OCI-LY7 (cell line): ENCODE measurements at regions not wholly inside any gene's neighbourhood (a gene's known extent, or its start where the extent isn't known, plus 50 kb on each side); places are given as distances from the start of the nearest gene placed in this dataset.

Experiments
- BruUV-seq: library from RNA; stranded (reverse); fragments of 400-500 nt; replicated peaks from 2 replicates; lab custom pipeline; 2021; lab: Mats Ljungman, UMichigan
- CTCF ChIA-PET: fragments of 300-600 bp; sonication (Branson Sonifier 250); formaldehyde crosslinking; loops from one replicate; lab custom pipeline; 2022; ENCODE audit warnings: antibody characterized with exemption; ENCODE audit not compliant: unreplicated experiment; lab: Charles Lee
- POLR2A ChIA-PET: fragments of 300-600 bp; sonication (Branson Sonifier 250); formaldehyde crosslinking; loops from one replicate; lab custom pipeline; 2022; ENCODE audit warnings: antibody characterized with exemption; lab: Charles Lee
- DNase-seq: peaks from one replicate; pipeline ENCODE4 v3.0.0-alpha.2; 2015; ENCODE audit warnings: low spot score
- H2AFZ ChIP-seq: fragments of 200-600 bp; sonication (generic), shearing (Covaris generic); 2 replicates; pipeline ENCODE4 v1.6.1; 2014; ENCODE audit warnings: mild to moderate bottlenecking, antibody characterized with exemption, low read length, moderate library complexity
- H3K27ac ChIP-seq: fragments of 200-600 bp; sonication (generic); 2 replicates; pipeline ENCODE4 v1.5.1; 2014; ENCODE audit warnings: mixed run types, low read depth, mild to moderate bottlenecking, moderate library complexity, low read length, inconsistent platforms; ENCODE audit not compliant: poor library complexity, severe bottlenecking
- H3K36me3 ChIP-seq: fragments of 200-600 bp; sonication (generic); 2 replicates; pipeline ENCODE4 v1.6.1; 2014; ENCODE audit warnings: mild to moderate bottlenecking, antibody characterized with exemption, low read length, moderate library complexity, mixed read lengths; ENCODE audit not compliant: insufficient read depth
- H3K4me1 ChIP-seq: fragments of 200-600 bp; sonication (generic); 2 replicates; pipeline ENCODE4 v1.5.1; 2014; ENCODE audit warnings: mild to moderate bottlenecking, low read length; ENCODE audit not compliant: insufficient read depth, poor library complexity, severe bottlenecking
- H3K4me2 ChIP-seq: fragments of 200-600 bp; sonication (generic); 2 replicates; pipeline ENCODE4 v1.6.1; 2014; ENCODE audit warnings: mild to moderate bottlenecking, low read length
- H3K4me3 ChIP-seq: fragments of 200-600 bp; sonication (generic); 2 replicates; pipeline ENCODE4 v1.5.1; 2014; ENCODE audit warnings: mild to moderate bottlenecking, low read depth, low read length; ENCODE audit not compliant: poor library complexity, severe bottlenecking
- H3K79me2 ChIP-seq: fragments of 200-600 bp; sonication (generic); 2 replicates; pipeline ENCODE4 v1.6.1; 2016; ENCODE audit warnings: low read depth, mild to moderate bottlenecking, low read length, moderate library complexity, mixed read lengths; ENCODE audit not compliant: insufficient read depth
- H3K9me2 ChIP-seq: fragments of 200-600 bp; sonication (generic); 2 replicates; pipeline ENCODE4 v1.6.1; 2016; ENCODE audit warnings: mild to moderate bottlenecking, low read length, mixed read lengths; ENCODE audit not compliant: insufficient read depth
- H3K9me3 ChIP-seq: fragments of 200-600 bp; sonication (generic); 2 replicates; pipeline ENCODE4 v1.6.1; 2014; ENCODE audit warnings: mild to moderate bottlenecking, mixed run types, low read length, mixed read lengths
- H4K20me1 ChIP-seq: fragments of 200-600 bp; sonication (generic); 2 replicates; pipeline ENCODE4 v1.6.1; 2014; ENCODE audit warnings: mild to moderate bottlenecking, antibody characterized with exemption, low read length, moderate library complexity, mixed read lengths; ENCODE audit not compliant: insufficient read depth
- EZH2phosphoT487 ChIP-seq: fragments of 200-600 bp; sonication (generic); IDR thresholded peaks from 2 replicates; pipeline ENCODE4 v1.6.1; 2018; ENCODE audit warnings: low read depth, borderline replicate concordance, mild to moderate bottlenecking, mixed run types, antibody characterized with exemption, low read length, moderate library complexity, mixed read lengths
- intact Hi-C: fragments of 100-400 bp; cut with micrococcal nuclease; formaldehyde crosslinking; loops from one replicate; pipeline ENCODE4 v1.10.0; 2022; ENCODE audit not compliant: unreplicated experiment
- TF ChIP-seq, protein P1 (sequence below): fragments of 200-600 bp; sonication (generic); conservative IDR thresholded peaks from 2 replicates; pipeline ENCODE4 v1.5.1; 2014; ENCODE audit warnings: mild to moderate bottlenecking, antibody characterized with exemption, low read length, moderate library complexity, mixed read lengths

DNA sequence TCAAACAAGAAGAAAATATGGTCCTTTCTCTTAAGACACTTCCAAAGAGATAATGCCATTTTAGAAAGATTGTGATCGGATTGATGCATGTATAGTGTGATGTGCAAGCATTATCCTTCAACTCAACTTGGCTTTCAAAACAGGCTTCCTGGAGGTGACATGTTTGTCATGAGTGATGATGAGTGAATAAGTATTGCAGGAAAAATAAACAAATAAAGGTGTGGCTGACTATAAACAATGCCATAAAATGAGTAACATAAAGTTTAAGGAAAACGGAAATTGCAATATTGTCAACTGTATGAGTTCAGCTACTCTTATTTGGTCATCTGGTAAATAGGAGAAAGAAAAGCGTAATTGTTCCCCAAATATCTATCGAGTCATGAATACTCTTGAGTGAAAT is 1283.7 kb downstream of the PCDH9 start:
- no peaks in the 10 kb centered on the region for H3K9me3 ChIP-seq
- TF ChIP-seq EZH2phosphoT487: no peak
- TF ChIP-seq, protein P1, sequence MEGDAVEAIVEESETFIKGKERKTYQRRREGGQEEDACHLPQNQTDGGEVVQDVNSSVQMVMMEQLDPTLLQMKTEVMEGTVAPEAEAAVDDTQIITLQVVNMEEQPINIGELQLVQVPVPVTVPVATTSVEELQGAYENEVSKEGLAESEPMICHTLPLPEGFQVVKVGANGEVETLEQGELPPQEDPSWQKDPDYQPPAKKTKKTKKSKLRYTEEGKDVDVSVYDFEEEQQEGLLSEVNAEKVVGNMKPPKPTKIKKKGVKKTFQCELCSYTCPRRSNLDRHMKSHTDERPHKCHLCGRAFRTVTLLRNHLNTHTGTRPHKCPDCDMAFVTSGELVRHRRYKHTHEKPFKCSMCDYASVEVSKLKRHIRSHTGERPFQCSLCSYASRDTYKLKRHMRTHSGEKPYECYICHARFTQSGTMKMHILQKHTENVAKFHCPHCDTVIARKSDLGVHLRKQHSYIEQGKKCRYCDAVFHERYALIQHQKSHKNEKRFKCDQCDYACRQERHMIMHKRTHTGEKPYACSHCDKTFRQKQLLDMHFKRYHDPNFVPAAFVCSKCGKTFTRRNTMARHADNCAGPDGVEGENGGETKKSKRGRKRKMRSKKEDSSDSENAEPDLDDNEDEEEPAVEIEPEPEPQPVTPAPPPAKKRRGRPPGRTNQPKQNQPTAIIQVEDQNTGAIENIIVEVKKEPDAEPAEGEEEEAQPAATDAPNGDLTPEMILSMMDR: no peak
- no peaks in the 10 kb centered on the region for H3K79me2 ChIP-seq
- no peaks in the 10 kb centered on the region for H3K9me2 ChIP-seq
- ChIA-PET POLR2A (interaction anchor here (0.7 kb wide), 1 partner anchor 716 kb away, joined by 3 read pairs; no protein-coding TSS in a partner anchor), CTCF (no interaction called here)
- no peaks in the 10 kb centered on the region for H3K4me1 ChIP-seq
- no peak for DNase-seq
- intact Hi-C loops: no loop called here
- H3K36me3 ChIP-seq: no peaks in the 10 kb centered on the region
- no peaks in the 10 kb centered on the region for H4K20me1 ChIP-seq
- BruUV-seq: no TSS peak
- no peak overlapping the region for H3K4me2 ChIP-seq
- H3K4me3 ChIP-seq: no peak overlapping the region
- no peak overlapping the region for H2AFZ ChIP-seq
- no peak overlapping the region for H3K27ac ChIP-seq

DNA sequence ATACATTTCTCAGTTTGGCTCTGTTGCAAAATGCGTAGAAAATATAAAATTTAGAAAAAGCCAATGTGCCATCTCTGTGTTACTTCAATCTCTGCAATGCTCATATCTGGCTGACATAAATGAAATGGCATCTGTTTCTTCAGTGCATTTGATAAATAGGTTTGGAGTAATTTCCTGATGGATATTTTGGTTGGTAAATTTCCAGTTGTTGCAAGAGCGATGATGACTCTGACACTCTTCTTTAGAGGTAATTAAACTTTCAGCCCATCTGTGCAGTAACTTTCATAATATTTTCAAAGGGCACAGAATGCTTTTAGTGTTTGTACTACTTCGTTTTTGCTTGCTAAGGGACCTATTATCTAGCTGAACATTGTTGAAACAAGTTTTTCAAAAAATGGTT is 1286.4 kb downstream of the PCDH9 start:
- H2AFZ ChIP-seq: no peak overlapping the region
- CTCF ChIA-PET: no interaction called here
- intact Hi-C loops: no loop called here

DNA sequence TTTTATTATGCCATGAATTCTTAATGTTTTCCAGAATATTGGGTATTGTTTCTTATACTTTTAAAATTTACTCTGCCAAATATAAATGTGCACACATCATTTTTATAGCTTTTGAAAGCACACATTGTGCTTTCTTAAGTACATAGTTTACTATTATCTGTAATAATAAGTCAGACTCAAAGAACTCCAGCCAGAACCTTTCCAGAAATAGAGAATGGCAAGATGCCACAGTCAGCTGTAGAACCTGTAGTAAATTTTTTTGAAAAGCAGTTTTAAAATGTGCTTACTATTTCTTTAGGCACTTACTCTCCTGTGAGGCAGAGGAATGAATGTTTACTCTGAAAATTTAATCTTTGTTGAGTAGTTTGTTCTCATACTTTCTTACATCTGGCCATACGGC is 1287.1 kb downstream of the PCDH9 start:
- POLR2A ChIA-PET: interaction anchor here (0.5 kb wide), 1 partner anchor 196 kb away, joined by 3 read pairs; no protein-coding TSS in a partner anchor
- no peaks in the 10 kb centered on the region for H3K36me3 ChIP-seq
- intact Hi-C loops: no loop called here
- H4K20me1 ChIP-seq: no peaks in the 10 kb centered on the region
- H3K9me3 ChIP-seq: no peaks in the 10 kb centered on the region
- H3K4me3 ChIP-seq: no peak overlapping the region
- H3K4me1 ChIP-seq: no peaks in the 10 kb centered on the region
- no peak overlapping the region for H3K4me2 ChIP-seq
- H2AFZ ChIP-seq: no peak overlapping the region
- no peaks in the 10 kb centered on the region for H3K79me2 ChIP-seq
- no peak for TF ChIP-seq EZH2phosphoT487
- TF ChIP-seq, protein P1: no peak
- CTCF ChIA-PET: no interaction called here
- no TSS peak for BruUV-seq
- no peak for DNase-seq
- no peak overlapping the region for H3K27ac ChIP-seq
- H3K9me2 ChIP-seq: no peaks in the 10 kb centered on the region

More for the DNA sequence above, 1286.4 kb downstream of the PCDH9 start:
- H3K27ac ChIP-seq: no peak overlapping the region
- no peaks in the 10 kb centered on the region for H3K4me1 ChIP-seq
- H4K20me1 ChIP-seq: no peaks in the 10 kb centered on the region
- BruUV-seq: no TSS peak
- H3K79me2 ChIP-seq: no peaks in the 10 kb centered on the region
- H3K9me2 ChIP-seq: no peaks in the 10 kb centered on the region
- H3K4me2 ChIP-seq: no peak overlapping the region
- no peaks in the 10 kb centered on the region for H3K36me3 ChIP-seq
- TF ChIP-seq EZH2phosphoT487: no peak
- TF ChIP-seq, protein P1: no peak
- no peak overlapping the region for H3K4me3 ChIP-seq
- POLR2A ChIA-PET: interaction anchor here (0.6 to 1.1 kb wide), 3 partner anchors 11 to 1023 kb away, joined by 3 to 4 read pairs (median 3); no protein-coding TSS in a partner anchor
- no peak for DNase-seq
- no peaks in the 10 kb centered on the region for H3K9me3 ChIP-seq
